ENCODE measurements at regions not wholly inside any gene's neighbourhood (a gene's known extent, or its start where the extent isn't known, plus 50 kb on each side); places are given as distances from the start of the nearest gene placed in this dataset.
A peak's percentile ranks its signal among the peaks of the same experiment; 100 is the strongest.
"Not testable (repeated sequence)": the region's sequence is repeated elsewhere in the genome, so short reads cannot be mapped to it uniquely, and the experiment has no call there.

DNA sequence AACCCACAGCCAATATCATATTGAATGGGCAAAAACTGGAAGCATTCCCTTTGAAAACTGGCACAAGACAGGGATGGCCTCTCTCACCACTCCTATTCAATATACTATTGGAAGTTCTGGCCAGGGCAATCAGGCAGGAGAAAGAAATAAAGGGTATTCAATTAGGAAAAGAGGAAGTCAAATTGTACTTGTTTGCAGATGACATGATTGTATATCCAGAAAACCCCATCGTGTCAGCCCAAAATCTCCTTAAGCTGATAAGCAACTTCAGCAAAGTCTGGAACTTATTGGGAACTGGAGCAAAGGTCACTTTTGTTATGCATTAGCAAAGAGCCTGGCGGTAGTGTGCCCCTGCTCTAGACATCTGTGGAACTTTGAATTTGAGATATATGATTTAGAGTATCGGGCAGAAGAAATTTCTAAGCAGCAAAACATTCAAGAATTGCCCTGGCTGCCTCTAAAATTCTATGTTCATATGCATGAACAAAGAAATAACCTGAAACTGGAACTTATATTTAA, 53.4 kb upstream of the PSMA1 start:
- not testable (repeated sequence) for DNase-seq

DNA sequence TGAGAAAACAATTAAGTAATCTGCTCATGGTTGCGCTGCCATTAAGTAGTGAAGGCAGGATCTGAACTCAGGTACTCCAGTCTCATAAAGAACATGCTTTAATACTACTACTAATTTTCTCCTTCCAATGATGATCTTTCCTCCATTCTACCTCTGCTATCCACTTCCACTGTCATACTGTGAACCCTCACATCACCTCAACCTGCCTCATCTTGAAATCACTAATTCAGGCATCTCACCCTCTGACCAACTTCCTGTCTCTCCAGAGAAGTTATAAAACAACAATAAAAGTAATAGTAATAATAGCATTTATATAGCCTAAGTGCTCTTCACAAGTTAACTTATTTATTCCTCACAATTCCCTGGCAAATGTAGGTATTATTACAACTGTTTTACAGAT, 57.1 kb upstream of the PSMA1 start:
- DNase-seq: no peak

DNA sequence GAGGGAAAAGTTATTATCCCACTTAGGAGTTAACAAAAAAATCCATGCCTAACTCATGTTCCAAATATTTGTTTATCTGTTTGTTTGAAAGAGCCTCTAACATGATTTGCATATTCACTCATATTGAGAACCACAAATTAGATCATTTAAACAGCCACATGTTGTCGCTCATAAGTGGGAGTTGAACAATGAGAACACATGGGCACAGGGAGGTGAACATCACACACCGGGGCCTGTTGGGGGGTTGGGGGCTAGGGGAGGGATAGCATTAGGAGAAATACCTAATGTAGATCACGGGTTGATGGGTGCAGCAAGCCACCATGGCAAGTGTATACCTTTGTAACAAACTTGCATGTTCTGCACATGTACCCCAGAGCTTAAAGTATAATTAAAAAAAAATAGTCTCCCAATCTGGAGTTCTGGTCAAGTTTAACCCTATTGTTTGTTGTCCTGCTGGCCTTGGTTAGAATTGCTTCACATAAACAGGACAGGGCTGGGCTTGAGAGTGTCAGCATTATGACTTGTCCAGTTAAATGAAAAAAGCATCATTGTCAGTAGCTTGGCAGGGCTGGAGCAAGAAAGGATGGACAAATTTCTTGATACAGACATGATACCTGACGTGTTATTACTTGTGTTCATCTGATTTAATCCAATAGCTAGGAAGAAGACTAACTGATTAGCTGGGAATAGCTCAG, 57.8 kb upstream of the PSMA1 start:
- no peak for DNase-seq

DNA sequence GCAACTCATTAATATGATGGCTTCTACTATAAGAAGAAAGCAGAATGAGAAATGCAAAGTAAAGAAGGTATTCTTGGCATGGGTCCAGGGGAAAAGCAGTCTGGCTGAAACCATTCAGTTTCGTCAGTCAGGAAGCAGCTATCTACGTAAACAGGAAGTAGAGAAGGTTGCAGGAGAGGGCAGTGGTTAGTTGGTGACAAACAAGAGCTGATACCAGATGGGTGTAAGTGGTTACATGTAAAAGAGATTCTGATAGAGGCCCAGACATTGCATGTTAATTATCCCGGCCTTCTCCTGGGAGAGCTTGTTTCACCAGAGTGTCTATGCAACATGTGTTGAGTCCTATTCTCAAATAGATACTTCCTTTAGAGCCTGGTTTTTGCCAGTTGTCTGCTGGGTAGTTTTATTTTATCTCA, 58.4 kb upstream of the PSMA1 start:
- DNase-seq: peak; percentile 2

DNA sequence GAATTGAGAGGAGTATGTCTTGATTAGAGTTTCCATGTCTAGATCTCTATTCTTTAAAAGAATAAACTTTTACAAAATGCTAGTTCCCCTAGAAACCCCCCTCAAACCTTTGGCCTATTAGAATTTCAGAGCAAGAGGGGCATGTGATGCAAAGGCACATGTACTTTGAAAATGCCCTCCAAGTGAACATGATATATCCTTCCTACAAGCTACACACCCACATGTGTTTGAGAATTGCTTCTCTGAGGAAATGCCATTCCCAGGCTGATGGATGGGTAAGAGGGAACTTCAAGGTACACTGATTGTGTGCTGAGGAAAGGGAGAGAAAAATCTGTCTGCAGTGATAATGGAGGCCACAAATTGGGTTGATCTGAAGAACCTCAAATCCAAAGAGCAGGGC, 59.5 kb upstream of the PSMA1 start:
- no peak for DNase-seq

DNA sequence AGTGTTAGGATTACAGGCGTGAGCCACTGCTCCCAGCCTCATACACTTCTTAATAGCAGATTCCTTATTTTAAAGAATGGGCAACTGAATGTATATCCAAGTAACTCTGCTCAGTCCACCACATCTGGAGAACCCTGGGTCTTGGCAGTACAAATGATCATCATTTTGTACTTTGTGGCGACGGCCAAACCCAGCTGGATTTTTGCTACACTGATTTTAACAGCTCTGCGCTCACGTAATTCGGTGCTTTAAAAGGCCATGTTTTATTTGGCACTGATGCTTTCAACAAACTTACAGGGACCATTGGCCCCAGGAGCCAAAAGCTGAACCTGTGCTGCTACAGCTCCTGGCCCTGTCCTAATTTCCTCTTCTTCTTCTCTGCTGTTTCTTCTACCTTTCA, 60.8 kb upstream of the PDE3B start:
- DNase-seq: no peak

DNA sequence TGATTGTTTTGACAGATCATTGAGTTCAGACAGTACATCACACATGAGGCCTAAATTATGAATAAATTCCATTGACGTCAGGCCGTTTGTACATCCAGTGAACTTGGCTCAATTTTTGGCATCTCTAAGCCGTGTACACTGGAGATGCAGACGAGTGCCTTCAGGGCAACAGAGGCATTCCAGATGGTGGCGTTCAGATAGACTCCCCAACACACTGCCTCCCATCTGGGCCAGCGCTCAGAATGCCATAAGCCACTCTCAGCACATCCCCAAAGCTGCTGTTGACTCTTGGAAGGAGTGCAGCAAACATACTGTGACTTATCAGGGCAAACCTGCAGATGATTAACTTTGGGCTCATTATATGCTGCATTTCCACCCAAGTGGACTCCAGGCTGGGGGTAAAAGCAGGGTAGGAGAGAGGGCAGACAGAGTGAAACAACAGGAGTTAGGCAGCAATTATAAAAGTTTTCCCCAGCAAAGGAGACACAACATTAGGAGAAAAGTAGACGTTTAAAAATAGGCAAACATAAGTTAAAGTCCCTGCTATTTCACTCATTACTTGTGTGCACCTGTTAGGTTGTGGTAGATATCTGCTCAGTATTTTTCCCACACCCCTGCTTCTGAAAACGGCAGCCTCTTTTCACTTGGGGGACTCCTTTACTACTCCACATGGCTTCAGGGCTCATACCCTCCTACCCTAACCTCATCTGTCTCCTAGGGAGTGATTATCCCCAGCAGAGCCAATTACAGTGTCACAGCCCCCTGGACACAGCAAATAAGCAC, 60.2 kb upstream of the PDE3B start:
- DNase-seq: no peak

DNA sequence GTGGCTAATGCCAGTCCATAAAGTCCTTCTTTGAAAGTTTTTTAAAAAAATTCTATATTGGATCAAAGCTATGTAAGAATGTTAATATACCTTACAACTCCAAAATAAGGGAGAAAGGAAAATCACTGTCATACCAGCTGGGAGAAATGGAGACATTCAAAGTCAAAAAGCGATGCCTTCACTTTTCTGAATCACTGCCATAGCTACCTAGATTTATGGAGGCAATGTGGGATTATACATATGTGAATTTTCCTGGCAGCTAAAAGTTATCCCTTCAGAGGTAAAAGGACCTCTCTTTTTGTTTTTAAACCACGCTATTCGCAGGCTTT, 59.6 kb upstream of the PDE3B start:
- no peak for DNase-seq

DNA sequence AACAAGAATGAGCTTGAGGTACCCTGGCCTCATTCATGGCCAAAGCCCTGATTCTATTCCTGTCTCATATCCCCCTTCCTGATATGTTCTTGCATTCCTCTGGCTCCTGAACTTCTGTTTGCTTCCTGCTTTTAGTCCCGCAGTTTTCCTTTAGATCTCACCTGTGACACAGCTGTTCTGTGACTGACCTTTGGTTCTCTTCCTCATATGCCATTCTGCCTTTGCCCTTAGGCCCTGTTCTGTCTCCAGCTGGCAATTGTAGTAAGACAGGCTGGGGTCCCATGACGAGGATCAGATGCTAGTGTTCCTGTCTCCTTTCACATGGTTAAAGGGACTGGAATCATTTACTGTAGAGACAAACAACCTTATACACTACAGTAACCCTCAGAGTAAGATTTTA, 59.0 kb upstream of the PDE3B start:
- no peak for DNase-seq

DNA sequence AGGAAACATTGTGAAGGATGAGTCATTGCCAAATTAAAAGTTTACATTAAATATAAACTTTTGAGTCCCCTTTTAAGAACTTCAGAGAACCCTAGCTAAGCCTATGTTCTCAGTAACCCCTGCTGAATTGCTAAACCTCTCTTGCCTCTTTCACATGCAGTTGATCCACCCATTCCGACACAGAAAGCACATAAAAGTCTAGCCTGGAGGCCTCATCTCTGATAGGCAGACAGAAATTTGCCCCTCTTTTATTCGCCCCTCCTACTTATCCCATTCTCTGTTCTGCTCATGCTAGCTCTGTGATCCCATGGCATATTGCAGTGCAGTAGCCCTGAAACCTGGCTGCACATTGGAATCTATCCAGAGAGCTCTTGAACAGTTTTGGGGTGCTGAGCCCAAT, 58.2 kb upstream of the PDE3B start:
- DNase-seq: no peak

DNA sequence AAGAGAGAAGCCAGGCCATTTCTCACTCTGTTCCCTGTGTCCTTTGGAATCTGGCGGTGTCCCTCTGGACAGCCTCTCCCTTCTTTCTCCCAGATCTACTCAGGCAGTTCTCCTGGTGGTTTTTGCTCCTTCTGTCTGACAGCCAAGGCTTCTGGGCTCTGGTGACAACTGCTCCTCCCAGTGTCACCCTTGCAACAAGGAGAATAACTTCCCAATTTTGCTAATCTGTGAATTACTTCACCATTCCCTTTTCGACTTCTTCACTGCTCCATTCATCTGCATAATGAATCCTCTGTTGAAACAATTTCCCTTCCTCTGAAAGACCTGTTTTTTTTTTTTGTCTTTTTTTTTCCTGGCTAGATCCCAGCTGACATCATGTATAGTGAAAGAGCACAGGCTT, 56.3 kb upstream of the PDE3B start:
- no peak for DNase-seq

DNA sequence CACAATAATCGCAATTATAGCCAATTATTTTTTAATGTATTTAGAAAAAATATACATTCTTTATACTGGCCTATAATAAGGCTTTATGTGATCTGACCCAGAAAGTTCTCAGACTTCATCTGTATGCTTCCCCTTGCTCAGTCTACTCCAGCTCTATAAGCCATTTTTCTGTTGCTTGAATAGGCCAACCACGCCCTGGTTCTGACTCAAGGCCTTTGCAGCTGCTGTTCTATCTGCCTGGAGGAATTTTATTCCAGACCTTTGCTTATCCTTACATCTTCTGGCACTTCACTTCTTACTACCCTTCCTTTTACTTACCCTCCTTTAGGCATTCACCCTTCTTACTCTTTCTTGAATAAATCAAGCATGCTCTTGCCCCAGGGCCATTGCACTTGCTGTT, 54.9 kb upstream of the PDE3B start:
- DNase-seq: no peak

DNA sequence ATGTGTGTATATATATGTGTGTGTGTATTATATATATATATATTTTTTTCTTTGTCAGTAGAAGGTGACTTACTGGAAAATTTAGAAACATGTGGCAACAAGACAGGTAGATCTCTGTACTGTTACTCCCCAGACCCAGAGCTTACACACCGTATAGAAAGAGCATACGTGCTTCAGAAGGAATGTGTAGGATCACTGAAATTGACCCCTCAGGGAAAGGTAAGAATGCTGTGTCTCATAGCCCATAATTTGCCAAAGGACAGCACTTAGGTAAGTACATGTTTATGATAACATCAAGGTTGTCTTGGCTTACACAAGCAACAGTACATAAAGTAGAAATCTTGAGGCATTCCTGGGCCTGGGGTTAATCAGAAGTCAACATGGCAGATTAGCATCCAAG, 54.2 kb upstream of the PDE3B start:
- DNase-seq: no peak

DNA sequence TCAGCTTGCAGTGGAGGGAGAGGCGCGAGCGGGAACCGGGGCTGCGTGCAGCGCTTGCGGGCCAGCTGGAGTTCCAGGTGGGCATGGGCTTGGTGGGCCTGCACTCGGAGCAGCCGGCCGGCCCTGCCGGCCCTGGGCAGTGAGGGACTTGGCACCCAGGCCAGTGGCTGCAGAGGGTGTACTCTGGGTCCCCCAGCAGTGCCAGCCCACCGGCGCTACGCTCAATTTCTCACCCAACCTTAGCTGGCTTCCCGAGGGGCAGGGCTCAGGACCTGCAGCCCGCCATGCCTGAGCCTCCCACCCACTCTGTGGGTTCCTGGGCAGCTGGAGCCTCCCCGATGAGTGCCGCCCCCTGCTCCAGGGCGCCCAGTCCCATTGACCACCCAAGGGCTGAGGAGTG, 52.6 kb upstream of the PDE3B start:
- not testable (repeated sequence) for DNase-seq

DNA sequence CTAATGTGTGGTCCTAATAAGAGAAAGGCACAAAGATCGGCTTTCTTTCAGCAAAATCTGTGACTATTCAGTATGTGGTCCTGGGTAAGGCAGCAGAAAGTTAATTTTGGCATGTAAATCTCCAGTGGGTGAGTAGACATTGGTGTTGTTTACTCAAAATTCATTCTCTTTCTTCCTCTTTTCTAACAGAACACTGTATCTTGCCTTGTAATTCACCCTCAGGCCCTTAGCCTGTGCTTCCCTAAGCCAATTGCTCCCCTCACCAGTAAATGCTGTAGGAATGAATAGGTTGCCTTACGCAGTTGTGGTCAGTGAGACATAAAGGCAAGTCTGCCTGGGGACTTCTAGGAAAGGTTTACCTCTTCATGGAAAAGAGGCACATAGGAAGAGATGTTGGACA, 49.9 kb upstream of the PDE3B start:
- DNase-seq: no peak
